AG09309 (cell line): ENCODE measurements at regions not wholly inside any gene's neighbourhood (a gene's known extent, or its start where the extent isn't known, plus 50 kb on each side); places are given as distances from the start of the nearest gene placed in this dataset.

Source experiments
- DNase-seq: peaks from one replicate; pipeline ENCODE4 v3.0.0-alpha.2; 2010; ENCODE audit warnings: low read depth
- H3K4me3 ChIP-seq: 2 replicates; pipeline ENCODE4 v1.5.1; 2011; ENCODE audit warnings: mild to moderate bottlenecking, low read depth, low read length, moderate library complexity; ENCODE audit not compliant: control insufficient read depth
- CTCF ChIP-seq: IDR thresholded peaks from 2 replicates; pipeline ENCODE4 v1.5.1; 2011; ENCODE audit warnings: mild to moderate bottlenecking, low read depth, low read length, inconsistent platforms; ENCODE audit not compliant: insufficient read depth, control insufficient read depth; ENCODE audit errors: missing control alignments

DNA sequence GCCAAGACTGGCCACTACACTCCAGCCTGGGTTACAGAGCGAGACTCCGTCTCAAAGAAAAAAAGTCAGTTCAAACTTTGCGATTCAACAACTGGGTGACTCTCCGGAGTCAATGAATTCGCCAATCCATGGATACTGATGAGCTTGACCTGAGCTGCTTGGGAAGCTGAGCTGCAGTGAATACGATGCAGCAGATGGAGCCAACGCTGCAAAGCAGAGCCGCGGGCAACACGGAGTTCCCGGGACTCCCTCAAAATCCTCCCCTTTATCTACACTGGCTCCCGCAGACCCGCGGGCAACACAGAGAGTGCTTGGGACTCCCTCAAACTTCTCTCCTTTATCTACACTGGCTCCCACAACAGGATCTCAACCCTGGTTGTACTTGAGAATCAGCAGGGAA is 62.6 kb upstream of the SALL4 start:
- no peak for DNase-seq
- no peak for TF ChIP-seq CTCF
- no peak overlapping the region for H3K4me3 ChIP-seq

- DNase-seq, result peak; percentile 62
- peak overlapping the region; percentile 56 for H3K4me3 ChIP-seq
- TF ChIP-seq CTCF, result no peak
These were observed 60.5 kb upstream of the SALL4 start for GRCh38 chr20:51862796-51863195.

DNA sequence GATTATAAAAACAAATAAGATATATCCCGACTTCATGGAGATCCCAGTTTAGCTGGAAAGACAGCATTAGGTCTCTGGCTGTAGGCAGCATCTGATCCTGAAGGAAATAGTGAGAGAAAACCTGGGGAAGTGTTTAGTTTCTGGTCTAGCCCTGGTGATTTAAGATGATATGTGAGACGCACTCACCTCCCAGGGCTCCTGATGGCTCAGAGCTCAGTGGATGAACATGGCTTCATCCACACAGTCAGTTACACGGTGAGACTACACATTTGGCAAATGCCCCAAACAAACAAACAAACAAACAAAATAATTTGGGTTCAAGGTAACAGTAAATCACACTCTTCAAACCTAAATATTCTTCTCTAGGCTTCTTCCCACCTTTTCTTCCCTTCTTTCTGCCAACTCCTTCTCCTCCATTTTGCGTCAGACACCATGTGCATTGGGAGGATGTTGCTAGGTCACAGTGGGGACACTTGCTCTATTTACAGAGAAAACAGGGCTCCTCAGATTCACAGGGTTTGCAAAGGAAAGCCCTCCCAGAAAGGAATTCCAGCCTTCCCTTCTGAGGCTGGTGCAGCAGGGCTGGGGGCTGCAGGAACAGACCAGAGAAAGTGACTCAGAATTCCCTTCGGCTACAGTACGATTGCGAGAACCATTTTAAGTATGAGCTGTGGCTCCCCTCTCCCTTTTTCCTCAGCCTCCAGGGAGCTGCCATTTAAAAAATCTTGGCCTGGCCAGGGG is 59.6 kb upstream of the SALL4 start:
- H3K4me3 ChIP-seq, result peak overlapping the region; percentile 56
- TF ChIP-seq CTCF, result no peak
- no peak for DNase-seq

- no peak for TF ChIP-seq CTCF
- no peak overlapping the region; the same call in 1 of the 2 replicates for H3K4me3 ChIP-seq
- peak; percentile 88 for DNase-seq
These were observed 58.0 kb upstream of the SALL4 start for GRCh38 chr20:51860111-51860882.

DNA sequence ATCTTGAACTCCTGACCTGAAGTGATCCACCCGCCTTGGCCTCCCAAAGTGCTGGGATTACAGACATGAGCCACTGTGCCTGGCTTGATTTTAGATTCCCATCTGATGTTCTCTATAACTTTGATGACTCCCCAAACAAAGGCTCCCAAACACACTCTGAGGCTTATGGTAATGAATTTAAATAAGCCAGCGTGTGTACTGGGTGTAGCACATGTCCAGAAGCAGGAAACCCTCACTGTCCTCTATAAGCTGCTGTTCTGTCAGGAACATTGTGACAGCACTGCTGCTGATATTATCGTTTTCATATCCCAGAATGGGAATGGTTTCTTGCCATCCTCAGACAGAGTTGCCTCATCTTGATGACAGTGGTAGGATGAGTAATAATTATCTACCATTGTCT is 54.1 kb upstream of the SALL4 start:
- no peak overlapping the region for H3K4me3 ChIP-seq
- TF ChIP-seq CTCF, result no peak
- no peak for DNase-seq

GRCh38 chr20:51854921-51855320 is 52.6 kb upstream of the SALL4 start:
- no peak for DNase-seq
- no peak overlapping the region for H3K4me3 ChIP-seq
- no peak for TF ChIP-seq CTCF
